ENCODE measurements at regions not wholly inside any gene's neighbourhood (a gene's known extent, or its start where the extent isn't known, plus 50 kb on each side); places are given as distances from the start of the nearest gene placed in this dataset.

DNA sequence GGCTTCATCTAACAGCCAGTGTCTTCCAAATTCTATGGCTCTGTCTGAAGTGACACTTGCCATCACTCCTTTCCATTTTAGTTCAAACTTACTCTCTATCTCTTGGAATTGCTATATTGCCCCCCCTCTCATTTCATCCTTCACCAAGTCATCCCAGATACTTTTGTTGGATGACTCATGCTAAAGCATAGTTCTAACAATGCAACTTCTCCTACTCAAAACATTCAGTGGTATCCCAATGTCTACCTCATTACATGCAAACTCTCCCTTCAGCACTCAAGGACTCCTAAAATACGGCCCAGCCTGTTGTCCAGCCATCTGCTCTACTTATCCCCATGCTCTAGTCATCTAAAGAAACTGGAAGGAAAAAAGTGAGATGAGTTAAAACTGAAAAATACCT lies 171.6 kb downstream of the RASEF start:
- DNase-seq (ENCODE audit: low read depth, low spot score), result no peak
- no peak overlapping the region for H3K4me3 ChIP-seq (ENCODE audit: insufficient read length, low read depth)
- H3K36me3 ChIP-seq (ENCODE audit: insufficient read depth, insufficient read length, low read length), result no peaks in the 10 kb centered on the region
- no peaks in the 10 kb centered on the region for H3K27me3 ChIP-seq (ENCODE audit: insufficient read depth, insufficient read length)
- no peak for TF ChIP-seq SUZ12 (IDR thresholded peaks at IDR 0.05; ENCODE audit: extremely low read depth, insufficient read depth, insufficient read length)
- no peak for TF ChIP-seq YY1 (IDR thresholded peaks at IDR 0.05; ENCODE audit: insufficient read depth, insufficient read length)
- TF ChIP-seq ZNF274 (IDR thresholded peaks at IDR 0.05; ENCODE audit: low read depth, low read length), result no peak
- peaks cover 33% of the 10 kb centered on the region for H3K9me3 ChIP-seq (ENCODE audit: insufficient read depth, low read length)
- no peak overlapping the region for H3K9ac ChIP-seq (ENCODE audit: insufficient read length, low read depth)
- no peaks in the 10 kb centered on the region for H3K4me1 ChIP-seq (ENCODE audit: insufficient read depth, insufficient read length)

DNA sequence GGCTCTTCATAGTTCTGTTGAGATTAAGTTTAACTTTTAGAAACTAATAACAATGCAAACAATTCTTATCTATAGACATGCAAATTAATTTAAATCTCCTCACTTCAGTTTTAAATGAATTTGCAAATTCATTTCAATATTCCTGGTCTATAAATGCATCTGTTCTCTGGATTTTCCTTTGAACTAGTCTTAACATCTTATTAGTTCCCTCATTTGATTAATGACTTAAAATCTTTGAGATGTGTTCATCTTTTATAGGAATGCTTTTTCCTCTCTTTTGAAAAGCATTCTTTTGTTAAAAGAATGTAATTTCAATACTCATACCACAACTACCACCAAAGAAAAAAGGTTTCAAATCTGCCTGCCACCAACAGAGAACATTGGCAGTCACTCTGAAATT lies 169.4 kb downstream of the RASEF start:
- TF ChIP-seq ZNF274 (IDR thresholded peaks at IDR 0.05; ENCODE audit: low read depth, low read length) (no peak), SUZ12 (IDR thresholded peaks at IDR 0.05; ENCODE audit: extremely low read depth, insufficient read depth, insufficient read length) (no peak), YY1 (IDR thresholded peaks at IDR 0.05; ENCODE audit: insufficient read depth, insufficient read length) (no peak)
- H3K36me3 ChIP-seq (ENCODE audit: insufficient read depth, insufficient read length, low read length), result no peaks in the 10 kb centered on the region

DNA sequence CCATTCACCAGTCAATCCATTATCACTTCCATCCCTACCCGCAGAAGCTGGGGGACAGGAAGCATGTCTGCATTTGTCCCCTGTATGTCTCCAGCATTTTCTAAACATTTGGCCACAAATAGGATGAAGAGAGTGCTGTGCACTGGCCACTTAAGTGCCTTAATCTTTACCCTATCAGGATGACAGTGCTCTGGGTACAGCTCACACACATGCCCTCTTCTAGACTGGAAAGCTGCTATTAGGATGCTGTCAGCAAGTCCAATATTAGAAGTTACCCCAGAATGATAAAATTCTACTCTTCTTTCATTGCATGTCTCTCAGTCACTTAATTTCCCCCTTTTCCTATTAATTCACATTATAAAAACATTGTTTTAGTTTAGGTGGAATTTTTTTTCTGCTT lies 168.4 kb downstream of the RASEF start:
- Histone ChIP-seq H3K9me3 (ENCODE audit: insufficient read depth, low read length) (peaks cover 30% of the 10 kb centered on the region), H3K36me3 (ENCODE audit: insufficient read depth, insufficient read length, low read length) (no peaks in the 10 kb centered on the region), H3K9ac (ENCODE audit: insufficient read length, low read depth) (no peak overlapping the region), H3K4me3 (ENCODE audit: insufficient read length, low read depth) (no peak overlapping the region), H3K27me3 (ENCODE audit: insufficient read depth, insufficient read length) (no peaks in the 10 kb centered on the region), H3K4me1 (ENCODE audit: insufficient read depth, insufficient read length) (no peaks in the 10 kb centered on the region)
- DNase-seq (ENCODE audit: low read depth, low spot score), result no peak
- TF ChIP-seq SUZ12 (IDR thresholded peaks at IDR 0.05; ENCODE audit: extremely low read depth, insufficient read depth, insufficient read length) (no peak), ZNF274 (IDR thresholded peaks at IDR 0.05; ENCODE audit: low read depth, low read length) (no peak), YY1 (IDR thresholded peaks at IDR 0.05; ENCODE audit: insufficient read depth, insufficient read length) (no peak)

More for the DNA sequence above, 169.4 kb downstream of the RASEF start:
- H3K27me3 ChIP-seq (ENCODE audit: insufficient read depth, insufficient read length), result no peaks in the 10 kb centered on the region
- peaks cover 33% of the 10 kb centered on the region for H3K9me3 ChIP-seq (ENCODE audit: insufficient read depth, low read length)
- DNase-seq (ENCODE audit: low read depth, low spot score), result no peak
- no peaks in the 10 kb centered on the region for H3K4me1 ChIP-seq (ENCODE audit: insufficient read depth, insufficient read length)
- H3K9ac ChIP-seq (ENCODE audit: insufficient read length, low read depth), result no peak overlapping the region
- H3K4me3 ChIP-seq (ENCODE audit: insufficient read length, low read depth), result no peak overlapping the region

DNA sequence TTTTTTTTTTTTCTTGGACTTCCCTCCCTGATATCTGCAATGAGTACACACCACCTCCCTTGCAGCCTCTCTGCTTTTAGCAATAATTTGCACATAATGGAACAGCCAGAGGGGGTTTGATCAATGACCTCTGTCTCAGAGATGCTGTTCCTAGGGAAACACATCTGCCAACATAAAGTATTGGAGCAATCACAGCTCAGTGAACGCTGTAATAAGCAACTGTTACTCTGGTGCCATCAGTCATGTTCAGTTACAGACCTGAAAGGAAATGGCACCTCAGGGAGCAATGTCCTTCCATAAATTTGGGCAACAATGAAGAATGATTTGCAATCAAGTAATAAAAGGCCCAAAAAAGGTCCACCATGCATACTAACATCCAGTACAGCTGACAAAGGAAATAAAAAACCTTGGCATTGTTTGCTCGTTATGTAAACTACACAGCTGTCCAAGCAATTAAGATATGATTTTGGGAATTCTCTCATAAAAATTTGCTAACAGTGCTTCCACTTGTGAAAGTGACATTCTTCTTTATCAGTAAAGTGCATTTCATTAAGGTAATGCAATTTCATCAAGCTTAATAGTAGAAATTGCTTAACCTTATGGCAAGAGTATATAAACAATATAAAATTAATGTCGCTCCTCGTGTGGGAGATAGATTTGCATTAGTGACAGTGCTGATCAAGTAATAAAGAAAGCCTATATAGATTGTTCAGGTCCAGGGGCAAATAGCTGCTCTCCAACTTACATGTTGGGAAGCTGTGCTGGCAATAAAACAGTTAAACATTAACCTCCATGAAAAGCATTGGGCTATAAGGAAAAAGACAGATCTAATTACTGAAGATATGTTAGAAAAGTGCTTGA lies 167.8 kb downstream of the RASEF start:
- TF ChIP-seq SUZ12 (IDR thresholded peaks at IDR 0.05; ENCODE audit: extremely low read depth, insufficient read depth, insufficient read length) (no peak), ZNF274 (IDR thresholded peaks at IDR 0.05; ENCODE audit: low read depth, low read length) (no peak), YY1 (IDR thresholded peaks at IDR 0.05; ENCODE audit: insufficient read depth, insufficient read length) (no peak)
- no peak for DNase-seq (ENCODE audit: low read depth, low spot score)
- no peak overlapping the region for H3K4me3 ChIP-seq (ENCODE audit: insufficient read length, low read depth)

DNA sequence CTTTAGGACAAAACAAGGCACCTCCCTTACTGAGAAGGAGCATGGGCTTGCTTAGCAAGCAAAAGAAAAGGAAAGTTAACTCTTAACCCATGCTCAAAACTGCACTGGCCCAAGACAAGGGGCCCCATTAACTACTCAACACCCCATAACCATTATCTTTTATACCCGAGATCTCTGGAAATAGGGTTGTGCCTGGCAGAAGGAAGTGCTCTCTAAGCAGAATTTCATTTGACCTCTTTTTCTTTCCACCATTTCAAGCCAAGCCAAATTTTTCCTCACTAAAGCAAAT lies 167.2 kb downstream of the RASEF start:
- H3K36me3 ChIP-seq (ENCODE audit: insufficient read depth, insufficient read length, low read length), result no peaks in the 10 kb centered on the region
- no peaks in the 10 kb centered on the region for H3K27me3 ChIP-seq (ENCODE audit: insufficient read depth, insufficient read length)
- TF ChIP-seq YY1 (IDR thresholded peaks at IDR 0.05; ENCODE audit: insufficient read depth, insufficient read length), result no peak
- no peak for TF ChIP-seq ZNF274 (IDR thresholded peaks at IDR 0.05; ENCODE audit: low read depth, low read length)
- TF ChIP-seq SUZ12 (IDR thresholded peaks at IDR 0.05; ENCODE audit: extremely low read depth, insufficient read depth, insufficient read length), result no peak
- no peaks in the 10 kb centered on the region for H3K4me1 ChIP-seq (ENCODE audit: insufficient read depth, insufficient read length)
- H3K9ac ChIP-seq (ENCODE audit: insufficient read length, low read depth), result no peak overlapping the region
- no peak for DNase-seq (ENCODE audit: low read depth, low spot score)
- H3K9me3 ChIP-seq (ENCODE audit: insufficient read depth, low read length), result peaks cover 25% of the 10 kb centered on the region
- H3K4me3 ChIP-seq (ENCODE audit: insufficient read length, low read depth), result no peak overlapping the region

More for the DNA sequence above, 167.8 kb downstream of the RASEF start:
- Histone ChIP-seq H3K4me1 (ENCODE audit: insufficient read depth, insufficient read length) (no peaks in the 10 kb centered on the region), H3K27me3 (ENCODE audit: insufficient read depth, insufficient read length) (no peaks in the 10 kb centered on the region), H3K36me3 (ENCODE audit: insufficient read depth, insufficient read length, low read length) (no peaks in the 10 kb centered on the region), H3K9me3 (ENCODE audit: insufficient read depth, low read length) (peaks cover 25% of the 10 kb centered on the region), H3K9ac (ENCODE audit: insufficient read length, low read depth) (no peak overlapping the region)

DNA sequence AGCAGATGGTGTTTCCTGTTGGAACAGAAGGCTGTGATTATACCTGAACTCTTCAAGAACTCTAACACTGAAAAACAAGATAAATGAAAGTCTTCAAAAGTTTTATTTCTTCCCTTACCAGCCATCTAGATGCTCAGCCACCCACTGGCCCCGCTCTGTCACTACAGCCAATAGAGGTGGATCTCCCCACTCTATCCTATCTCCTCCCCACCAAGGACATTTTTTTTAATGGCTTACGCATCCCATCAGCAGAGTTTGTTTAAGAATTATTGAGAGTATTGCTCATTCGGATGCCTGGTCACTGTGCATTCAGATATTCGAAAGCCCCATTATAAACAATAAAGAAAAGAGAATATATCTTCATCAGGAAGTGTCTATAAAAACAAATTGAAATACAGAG lies 159.4 kb downstream of the RASEF start:
- H3K4me3 ChIP-seq (ENCODE audit: insufficient read length, low read depth), result no peak overlapping the region
- no peak overlapping the region for H3K9ac ChIP-seq (ENCODE audit: insufficient read length, low read depth)
- no peak for DNase-seq (ENCODE audit: low read depth, low spot score)
- peaks cover 5% of the 10 kb centered on the region; the same call in 1 of the 2 replicates for H3K9me3 ChIP-seq (ENCODE audit: insufficient read depth, low read length)
- TF ChIP-seq ZNF274 (IDR thresholded peaks at IDR 0.05; ENCODE audit: low read depth, low read length) (no peak), YY1 (IDR thresholded peaks at IDR 0.05; ENCODE audit: insufficient read depth, insufficient read length) (no peak), SUZ12 (IDR thresholded peaks at IDR 0.05; ENCODE audit: extremely low read depth, insufficient read depth, insufficient read length) (no peak)
- H3K4me1 ChIP-seq (ENCODE audit: insufficient read depth, insufficient read length), result no peaks in the 10 kb centered on the region
- no peaks in the 10 kb centered on the region for H3K27me3 ChIP-seq (ENCODE audit: insufficient read depth, insufficient read length)
- H3K36me3 ChIP-seq (ENCODE audit: insufficient read depth, insufficient read length, low read length), result no peaks in the 10 kb centered on the region

DNA sequence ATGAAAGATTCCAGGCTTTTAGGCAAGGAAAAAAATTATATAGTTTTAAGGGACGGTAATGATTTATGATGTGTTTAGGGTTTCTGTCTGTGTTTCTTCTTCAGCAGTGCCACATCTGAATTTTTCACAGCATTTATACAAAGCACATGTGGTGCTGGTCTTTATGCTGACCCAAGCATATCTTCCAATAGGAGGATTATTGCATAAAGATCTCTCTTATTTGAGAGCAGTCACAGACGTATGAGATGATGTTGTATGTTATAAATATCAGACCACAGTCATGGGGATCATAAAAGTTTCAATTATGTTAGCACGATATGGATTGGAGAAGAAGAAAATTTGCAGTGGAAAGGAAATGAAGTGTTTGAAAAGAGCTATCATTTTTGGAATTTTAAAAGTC lies 150.9 kb downstream of the RASEF start:
- Histone ChIP-seq H3K4me1 (ENCODE audit: insufficient read depth, insufficient read length) (no peaks in the 10 kb centered on the region), H3K9me3 (ENCODE audit: insufficient read depth, low read length) (peaks cover 24% of the 10 kb centered on the region), H3K27me3 (ENCODE audit: insufficient read depth, insufficient read length) (no peaks in the 10 kb centered on the region), H3K36me3 (ENCODE audit: insufficient read depth, insufficient read length, low read length) (no peaks in the 10 kb centered on the region), H3K9ac (ENCODE audit: insufficient read length, low read depth) (no peak overlapping the region), H3K4me3 (ENCODE audit: insufficient read length, low read depth) (no peak overlapping the region)
- no peak for DNase-seq (ENCODE audit: low read depth, low spot score)
- TF ChIP-seq YY1 (IDR thresholded peaks at IDR 0.05; ENCODE audit: insufficient read depth, insufficient read length) (no peak), ZNF274 (IDR thresholded peaks at IDR 0.05; ENCODE audit: low read depth, low read length) (no peak), SUZ12 (IDR thresholded peaks at IDR 0.05; ENCODE audit: extremely low read depth, insufficient read depth, insufficient read length) (no peak)
